IMR-90 (cell line): ENCODE measurements at regions not wholly inside any gene's neighbourhood (a gene's known extent, or its start where the extent isn't known, plus 50 kb on each side); places are given as distances from the start of the nearest gene placed in this dataset.

Experiments used
- ATAC-seq: fragments of 200-7000 bp; cut with Tn5 transposase; 2 replicates; pipeline ENCODE4 v1.9.1; 2020; ENCODE audit warnings: low read depth, mild to moderate bottlenecking, moderate library complexity
- BruUV-seq: library from RNA; stranded (reverse); fragments of 400-500 nt; replicated peaks from 2 replicates; lab custom pipeline; 2021; lab: Mats Ljungman, UMichigan
- CTCF ChIA-PET: fragments of 300-600 bp; formaldehyde crosslinking; extraction: SDS; loops from one replicate; lab custom pipeline; 2021; ENCODE audit warnings: antibody characterized with exemption; lab: Yijun Ruan, JAX
- POLR2A ChIA-PET: fragments of 300-600 bp; sonication (Branson Sonifier 250); formaldehyde crosslinking; loops from one replicate; lab custom pipeline; 2022; ENCODE audit warnings: antibody characterized with exemption; ENCODE audit not compliant: unreplicated experiment; lab: Charles Lee
- DNase-seq: peaks from one replicate; pipeline ENCODE4 v3.0.0; 2013
- H2AFZ ChIP-seq: replicated peaks from 2 replicates; pipeline ENCODE3; 2013; ENCODE audit warnings: low read length, mild to moderate bottlenecking; ENCODE audit not compliant: poor library complexity
- H2AK5ac ChIP-seq: 2 replicates; pipeline ENCODE4 v1.6.1; 2013; ENCODE audit warnings: low read depth, low read length, inconsistent platforms
- H2AK9ac ChIP-seq: replicated peaks from 2 replicates; pipeline ENCODE3; 2013; ENCODE audit warnings: mild to moderate bottlenecking, low read depth, low read length, moderate library complexity; ENCODE audit not compliant: poor library complexity
- H2BK120ac ChIP-seq: 2 replicates; pipeline ENCODE4 v1.6.1; 2013; ENCODE audit warnings: low read depth, low read length, inconsistent platforms
- H2BK15ac ChIP-seq: 3 replicates; pipeline ENCODE4 v1.6.1; 2013; ENCODE audit warnings: low read depth, low read length, inconsistent platforms
- H2BK20ac ChIP-seq: 2 replicates; pipeline ENCODE4 v1.6.1; 2013; ENCODE audit warnings: low read depth, mild to moderate bottlenecking, inconsistent platforms, low read length, moderate library complexity
- H2BK5ac ChIP-seq: 2 replicates; pipeline ENCODE4 v1.6.1; 2013; ENCODE audit warnings: mild to moderate bottlenecking, low read depth, low read length, inconsistent platforms; ENCODE audit not compliant: poor library complexity, severe bottlenecking
- H3K14ac ChIP-seq: replicated peaks from 2 replicates; pipeline ENCODE4 v1.6.1; 2013; ENCODE audit warnings: low read depth, low read length, inconsistent platforms
- H3K18ac ChIP-seq: 2 replicates; pipeline ENCODE4 v1.6.1; 2013; ENCODE audit warnings: low read depth, low read length, control low read depth
- H3K23ac ChIP-seq: 2 replicates; pipeline ENCODE4 v1.6.1; 2013; ENCODE audit warnings: low read depth, low read length, inconsistent platforms
- H3K27ac ChIP-seq: 2 replicates; pipeline ENCODE4 v1.5.1; 2013; ENCODE audit warnings: mild to moderate bottlenecking, control low read depth, low read length; ENCODE audit not compliant: insufficient read depth
- H3K27me3 ChIP-seq: 2 replicates; pipeline ENCODE4 v1.6.1; 2013; ENCODE audit warnings: low read length; ENCODE audit not compliant: control insufficient read depth, insufficient read depth
- H3K36me3 ChIP-seq: 2 replicates; pipeline ENCODE4 v1.6.1; 2013; ENCODE audit warnings: low read length, mixed read lengths; ENCODE audit not compliant: control insufficient read depth, insufficient read depth
- H3K4ac ChIP-seq: 2 replicates; pipeline ENCODE4 v1.6.1; 2013; ENCODE audit warnings: low read depth, low read length, inconsistent platforms
- H3K4me1 ChIP-seq: 2 replicates; pipeline ENCODE4 v1.6.1; 2013; ENCODE audit warnings: low read length, mixed read lengths; ENCODE audit not compliant: control insufficient read depth, insufficient read depth
- H3K4me2 ChIP-seq: 2 replicates; pipeline ENCODE4 v1.6.1; 2013; ENCODE audit warnings: low read depth, mild to moderate bottlenecking, control low read depth, low read length, moderate library complexity
- H3K4me3 ChIP-seq: 2 replicates; pipeline ENCODE4 v1.5.1; 2013; ENCODE audit warnings: low read depth, mild to moderate bottlenecking, control low read depth, low read length, moderate library complexity; ENCODE audit not compliant: insufficient read depth
- H3K56ac ChIP-seq: 2 replicates; pipeline ENCODE4 v1.6.1; 2013; ENCODE audit warnings: low read length, inconsistent platforms; ENCODE audit not compliant: insufficient read depth; ENCODE audit errors: extremely low read depth
- H3K79me1 ChIP-seq, 2 experiments: 2 replicates each; pipeline ENCODE4 v1.6.1; 2013; ENCODE audit warnings: low read length in 2 of 2, inconsistent platforms in 1 of 2, low read depth in 1 of 2
- H3K9ac ChIP-seq: 2 replicates; pipeline ENCODE4 v1.6.1; 2013; ENCODE audit warnings: low read depth, low read length, control low read depth
- H3K9me1 ChIP-seq: 2 replicates; pipeline ENCODE4 v1.6.1; 2013; ENCODE audit warnings: low read length, inconsistent platforms; ENCODE audit not compliant: insufficient read depth
- H3K9me3 ChIP-seq: 2 replicates; pipeline ENCODE4 v1.6.1; 2013; ENCODE audit warnings: low read length; ENCODE audit not compliant: control insufficient read depth, insufficient read depth
- H4K20me1 ChIP-seq: 2 replicates; pipeline ENCODE4 v1.6.1; 2013; ENCODE audit warnings: low read length, inconsistent platforms; ENCODE audit not compliant: insufficient read depth
- H4K5ac ChIP-seq: 2 replicates; pipeline ENCODE4 v1.6.1; 2013; ENCODE audit warnings: mild to moderate bottlenecking, low read depth, low read length, control low read depth
- H4K8ac ChIP-seq, 2 experiments: 2 replicates each; pipeline ENCODE4 v1.6.1; 2013; ENCODE audit warnings: low read depth in 2 of 2, low read length in 2 of 2, control low read depth in 1 of 2, inconsistent platforms in 1 of 2
- H4K91ac ChIP-seq: 2 replicates; pipeline ENCODE4 v1.6.1; 2013; ENCODE audit warnings: low read depth, low read length, inconsistent platforms; ENCODE audit not compliant: insufficient read depth
- BHLHE40 ChIP-seq: fragments of 150-350 bp; IDR thresholded peaks from 2 replicates; pipeline ENCODE4 v1.6.1; 2016; ENCODE audit warnings: mild to moderate bottlenecking, low read depth, low read length
- CEBPB ChIP-seq: IDR thresholded peaks from 2 replicates; pipeline ENCODE4 v1.6.1; 2012; ENCODE audit warnings: low read depth, low read length, improper control_type of control experiment
- CTCF ChIP-seq: conservative IDR thresholded peaks from 2 replicates; pipeline ENCODE4 v1.5.1; 2012; ENCODE audit warnings: mild to moderate bottlenecking, low read depth, low read length, improper control_type of control experiment
- ELK1 ChIP-seq: fragments of 150-350 bp; IDR thresholded peaks from 2 replicates; pipeline ENCODE4 v1.6.1; 2016; ENCODE audit warnings: low read depth, mild to moderate bottlenecking, low read length, moderate library complexity, borderline replicate concordance
- MAZ ChIP-seq: IDR thresholded peaks from 2 replicates; pipeline ENCODE4 v1.6.1; 2012; ENCODE audit warnings: low read depth, mild to moderate bottlenecking, low read length, improper control_type of control experiment, moderate library complexity, borderline replicate concordance
- MXI1 ChIP-seq: IDR thresholded peaks from 2 replicates; pipeline ENCODE4 v1.6.1; 2012; ENCODE audit warnings: low read depth, mild to moderate bottlenecking, low read length, moderate library complexity, borderline replicate concordance
- NFE2L2 ChIP-seq: fragments of 150-350 bp; IDR thresholded peaks from 2 replicates; pipeline ENCODE4 v1.6.1; 2016; ENCODE audit warnings: low read depth, mild to moderate bottlenecking, low read length
- WGBS, 2 experiments: methylation state at CpG; one replicate each; pipeline versions ENCODE4 v1.1.5 to v1.1.7; 2013; ENCODE audit warnings: missing lambda C conversion rate in 2 of 2; ENCODE audit not compliant: insufficient read length in 1 of 2; ENCODE audit errors: extremely low coverage in 2 of 2; 5-methylcytosine and 5-hydroxymethylcytosine counted together
- dilution Hi-C: fragments of 300-500 bp; cut with HindIII; formaldehyde crosslinking; loops from one replicate; pipeline ENCODE4 v1.14.3; 2018; ENCODE audit warnings: low sequenced_read_pairs; ENCODE audit not compliant: unreplicated experiment
- in situ Hi-C: fragments of 300-500 bp; cut with MboI; formaldehyde crosslinking; loops from 3 replicates; pipeline ENCODE4 v1.14.3; 2019; ENCODE audit warnings: low sequenced_read_pairs, inconsistent platforms, mixed read lengths
- intact Hi-C: fragments of 100-400 bp; cut with micrococcal nuclease; formaldehyde crosslinking; loops from 2 replicates; pipeline ENCODE4 v1.10.0; 2022

DNA sequence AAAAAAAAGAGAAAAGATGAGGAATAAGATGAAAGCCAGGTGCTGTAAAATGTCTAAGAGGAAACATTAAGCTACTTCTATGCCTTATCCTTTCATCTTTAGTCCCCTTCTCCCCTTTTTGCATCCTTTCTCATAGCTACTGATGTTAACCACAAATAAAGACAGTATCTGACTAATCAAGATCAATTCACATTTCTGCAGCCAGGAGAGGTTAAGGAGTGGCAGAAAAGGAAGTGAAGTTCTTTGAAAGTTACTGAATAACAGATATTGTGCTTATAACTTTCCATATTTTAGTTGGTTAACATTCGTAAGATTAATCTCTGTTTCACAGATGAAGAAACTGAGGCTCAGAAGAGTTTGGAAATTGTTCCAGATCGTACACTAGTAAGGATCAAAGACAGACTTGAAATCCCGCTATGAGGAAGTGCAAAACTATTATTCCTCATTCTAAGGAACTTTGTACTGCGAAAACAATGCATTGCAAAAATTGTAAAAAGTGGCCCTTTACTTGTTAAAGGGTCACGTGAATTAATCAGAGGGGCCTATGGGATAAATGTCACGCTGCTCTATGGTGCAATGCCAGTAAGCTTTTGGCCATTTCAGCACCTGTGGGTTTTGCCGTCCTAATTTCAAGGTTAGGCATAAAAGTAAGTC is 117.7 kb upstream of the GRM7 start:
- Histone ChIP-seq H3K27me3 (no peaks in the 10 kb centered on the region), H3K4me2 (no peak overlapping the region), H2BK15ac (no peak overlapping the region), H3K4ac (no peak overlapping the region), H4K20me1 (no peaks in the 10 kb centered on the region), H4K5ac (no peak overlapping the region), H3K18ac (no peak overlapping the region), H2BK5ac (no peak overlapping the region), H2AFZ (no peak overlapping the region), H2AK5ac (no peak overlapping the region), H3K36me3 (no peaks in the 10 kb centered on the region), H3K27ac (no peak overlapping the region), H3K79me1 (no peaks in the 10 kb centered on the region), H2BK20ac (no peak overlapping the region), H3K9ac (no peak overlapping the region), H4K8ac (no peak overlapping the region), H3K9me3 (peaks cover 15% of the 10 kb centered on the region), H2BK120ac (no peak overlapping the region), H4K91ac (no peak overlapping the region), H2AK9ac (no peak overlapping the region), H3K4me3 (no peak overlapping the region), H3K9me1 (no peaks in the 10 kb centered on the region), H3K14ac (no peak overlapping the region), H3K56ac (no peak overlapping the region), H3K4me1 (no peaks in the 10 kb centered on the region), H3K23ac (no peak overlapping the region)
- dilution Hi-C loops (no loop called here), in situ Hi-C loops (no loop called here), intact Hi-C loops (no loop called here)
- ChIA-PET POLR2A (no interaction called here), CTCF (no interaction called here)
- no peak for TF ChIP-seq ELK1
- no peak for TF ChIP-seq MXI1
- TF ChIP-seq BHLHE40, result no peak
- no peak for TF ChIP-seq NFE2L2
- TF ChIP-seq CEBPB, result no peak
- no peak for TF ChIP-seq CTCF
- no peak for TF ChIP-seq MAZ
- ATAC-seq, result no peak
- BruUV-seq, result no TSS peak
- DNase-seq, result no peak
- WGBS, 2 experiments, result no CpG with 5 or more reads among the region's 7 CpGs
